ENCODE measurements at regions not wholly inside any gene's neighbourhood (a gene's known extent, or its start where the extent isn't known, plus 50 kb on each side); places are given as distances from the start of the nearest gene placed in this dataset.

- FAIRE-seq (no peak), DNase-seq (ENCODE audit: low spot score) (no peak), ATAC-seq (no peak)
- in situ Hi-C loops (cut with HindIII; ENCODE audit: extremely low pct_ligation_motif_present, low pct_unique_long_range_greater_than_20kb) (no loop called here), intact Hi-C loops (cut with micrococcal nuclease; ENCODE audit: unreplicated experiment) (no loop called here)
- Histone ChIP-seq H3K4me2 (ENCODE audit: low read depth, low read length) (no peak overlapping the region), H3K27me3 (ENCODE audit: control insufficient read depth in 1 of 2, insufficient read depth in 2 of 2, low read length in 2 of 2) (no peaks in the 10 kb centered on the region), H3K4me1 (ENCODE audit: insufficient read depth, low read length) (peaks cover 16% of the 10 kb centered on the region), H3K27ac (ENCODE audit: extremely low read length, insufficient read depth, low read length) (no peak overlapping the region), H3K4me3 (replicated peaks in 1 of 3; ENCODE audit: insufficient read depth in 1 of 3, low read depth in 2 of 3, low read length in 3 of 3) (no peak overlapping the region), H4K20me1 (ENCODE audit: insufficient read depth, low read length) (no peaks in the 10 kb centered on the region), H2AFZ (ENCODE audit: low read length) (no peak overlapping the region), H3K79me2 (ENCODE audit: insufficient read depth, low read length) (no peaks in the 10 kb centered on the region), H3K9ac (ENCODE audit: insufficient read depth, low read depth, low read length) (no peak overlapping the region), H3K9me3 (ENCODE audit: low read length) (no peaks in the 10 kb centered on the region), H3K36me3 (replicated peaks in 1 of 2; ENCODE audit: control insufficient read depth in 1 of 2, insufficient read depth in 2 of 2, low read length in 2 of 2) (no peaks in the 10 kb centered on the region)
- 77% methylated on average over 5 of the region's 5 CpGs for WGBS (ENCODE audit: low lambda C conversion rate)
- TF ChIP-seq, protein P1, sequence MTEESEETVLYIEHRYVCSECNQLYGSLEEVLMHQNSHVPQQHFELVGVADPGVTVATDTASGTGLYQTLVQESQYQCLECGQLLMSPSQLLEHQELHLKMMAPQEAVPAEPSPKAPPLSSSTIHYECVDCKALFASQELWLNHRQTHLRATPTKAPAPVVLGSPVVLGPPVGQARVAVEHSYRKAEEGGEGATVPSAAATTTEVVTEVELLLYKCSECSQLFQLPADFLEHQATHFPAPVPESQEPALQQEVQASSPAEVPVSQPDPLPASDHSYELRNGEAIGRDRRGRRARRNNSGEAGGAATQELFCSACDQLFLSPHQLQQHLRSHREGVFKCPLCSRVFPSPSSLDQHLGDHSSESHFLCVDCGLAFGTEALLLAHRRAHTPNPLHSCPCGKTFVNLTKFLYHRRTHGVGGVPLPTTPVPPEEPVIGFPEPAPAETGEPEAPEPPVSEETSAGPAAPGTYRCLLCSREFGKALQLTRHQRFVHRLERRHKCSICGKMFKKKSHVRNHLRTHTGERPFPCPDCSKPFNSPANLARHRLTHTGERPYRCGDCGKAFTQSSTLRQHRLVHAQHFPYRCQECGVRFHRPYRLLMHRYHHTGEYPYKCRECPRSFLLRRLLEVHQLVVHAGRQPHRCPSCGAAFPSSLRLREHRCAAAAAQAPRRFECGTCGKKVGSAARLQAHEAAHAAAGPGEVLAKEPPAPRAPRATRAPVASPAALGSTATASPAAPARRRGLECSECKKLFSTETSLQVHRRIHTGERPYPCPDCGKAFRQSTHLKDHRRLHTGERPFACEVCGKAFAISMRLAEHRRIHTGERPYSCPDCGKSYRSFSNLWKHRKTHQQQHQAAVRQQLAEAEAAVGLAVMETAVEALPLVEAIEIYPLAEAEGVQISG (CRISPR knock-in tag; IDR thresholded peaks at IDR 0.05): no peak
- TF ChIP-seq, protein P2, sequence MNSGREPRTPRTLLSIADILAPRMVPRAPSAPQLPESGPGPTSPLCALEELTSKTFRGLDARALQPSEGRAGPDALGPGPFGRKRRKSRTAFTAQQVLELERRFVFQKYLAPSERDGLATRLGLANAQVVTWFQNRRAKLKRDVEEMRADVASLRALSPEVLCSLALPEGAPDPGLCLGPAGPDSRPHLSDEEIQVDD (CRISPR knock-in tag; IDR thresholded peaks at IDR 0.05; ENCODE audit: borderline replicate concordance): no peak
- TF ChIP-seq, protein P3, sequence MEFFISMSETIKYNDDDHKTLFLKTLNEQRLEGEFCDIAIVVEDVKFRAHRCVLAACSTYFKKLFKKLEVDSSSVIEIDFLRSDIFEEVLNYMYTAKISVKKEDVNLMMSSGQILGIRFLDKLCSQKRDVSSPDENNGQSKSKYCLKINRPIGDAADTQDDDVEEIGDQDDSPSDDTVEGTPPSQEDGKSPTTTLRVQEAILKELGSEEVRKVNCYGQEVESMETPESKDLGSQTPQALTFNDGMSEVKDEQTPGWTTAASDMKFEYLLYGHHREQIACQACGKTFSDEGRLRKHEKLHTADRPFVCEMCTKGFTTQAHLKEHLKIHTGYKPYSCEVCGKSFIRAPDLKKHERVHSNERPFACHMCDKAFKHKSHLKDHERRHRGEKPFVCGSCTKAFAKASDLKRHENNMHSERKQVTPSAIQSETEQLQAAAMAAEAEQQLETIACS (CRISPR knock-in tag; IDR thresholded peaks at IDR 0.05): no peak
- TF ChIP-seq ZNF335 (CRISPR knock-in tag; IDR thresholded peaks at IDR 0.05) (no peak), ZFP36 (IDR thresholded peaks at IDR 0.05; ENCODE audit: borderline replicate concordance, low read depth, low read length, partially characterized antibody) (no peak), AGO1 (IDR thresholded peaks at IDR 0.05; ENCODE audit: low read depth, low read length, poor library complexity, severe bottlenecking) (no peak), THAP9 (CRISPR knock-in tag; IDR thresholded peaks at IDR 0.05; ENCODE audit: borderline replicate concordance) (no peak), GABPA (IDR thresholded peaks at IDR 0.05; ENCODE audit: low read depth, low read length) (no peak), GABPA (CRISPR knock-in tag; IDR thresholded peaks at IDR 0.05; ENCODE audit: low read depth) (no peak), MNT (IDR thresholded peaks at IDR 0.05) (no peak), ZNF784 (CRISPR knock-in tag; IDR thresholded peaks at IDR 0.05; ENCODE audit: borderline replicate concordance) (no peak)
- BruUV-seq (replicated peaks): no TSS peak
- CTCF ChIA-PET (ENCODE audit: low intra/inter-chr PET ratio, low total read pairs): no interaction called here
- POLR2A ChIA-PET: no interaction called here
Observed at GRCh38 chr6:150666071-150666470, 66.4 kb downstream of the PLEKHG1 start.

Measured in HepG2 (cell line).